ENCODE measurements at regions not wholly inside any gene's neighbourhood (a gene's known extent, or its start where the extent isn't known, plus 50 kb on each side); places are given as distances from the start of the nearest gene placed in this dataset.

- ChIA-PET POLR2A (no interaction called here), CTCF (no interaction called here)
- no peak overlapping the region for H3K4me3 ChIP-seq (ENCODE audit: low read depth, low read length)
- DNase-seq (ENCODE audit: low read depth, low spot score), result no peak
- TF ChIP-seq, protein P1, sequence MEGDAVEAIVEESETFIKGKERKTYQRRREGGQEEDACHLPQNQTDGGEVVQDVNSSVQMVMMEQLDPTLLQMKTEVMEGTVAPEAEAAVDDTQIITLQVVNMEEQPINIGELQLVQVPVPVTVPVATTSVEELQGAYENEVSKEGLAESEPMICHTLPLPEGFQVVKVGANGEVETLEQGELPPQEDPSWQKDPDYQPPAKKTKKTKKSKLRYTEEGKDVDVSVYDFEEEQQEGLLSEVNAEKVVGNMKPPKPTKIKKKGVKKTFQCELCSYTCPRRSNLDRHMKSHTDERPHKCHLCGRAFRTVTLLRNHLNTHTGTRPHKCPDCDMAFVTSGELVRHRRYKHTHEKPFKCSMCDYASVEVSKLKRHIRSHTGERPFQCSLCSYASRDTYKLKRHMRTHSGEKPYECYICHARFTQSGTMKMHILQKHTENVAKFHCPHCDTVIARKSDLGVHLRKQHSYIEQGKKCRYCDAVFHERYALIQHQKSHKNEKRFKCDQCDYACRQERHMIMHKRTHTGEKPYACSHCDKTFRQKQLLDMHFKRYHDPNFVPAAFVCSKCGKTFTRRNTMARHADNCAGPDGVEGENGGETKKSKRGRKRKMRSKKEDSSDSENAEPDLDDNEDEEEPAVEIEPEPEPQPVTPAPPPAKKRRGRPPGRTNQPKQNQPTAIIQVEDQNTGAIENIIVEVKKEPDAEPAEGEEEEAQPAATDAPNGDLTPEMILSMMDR (IDR thresholded peaks at IDR 0.05; ENCODE audit: insufficient read depth, low read length, missing control alignments), result no peak
Measured at GRCh38 chr11:109291553-109291952, 130.4 kb upstream of the C11orf87 start.

DNA sequence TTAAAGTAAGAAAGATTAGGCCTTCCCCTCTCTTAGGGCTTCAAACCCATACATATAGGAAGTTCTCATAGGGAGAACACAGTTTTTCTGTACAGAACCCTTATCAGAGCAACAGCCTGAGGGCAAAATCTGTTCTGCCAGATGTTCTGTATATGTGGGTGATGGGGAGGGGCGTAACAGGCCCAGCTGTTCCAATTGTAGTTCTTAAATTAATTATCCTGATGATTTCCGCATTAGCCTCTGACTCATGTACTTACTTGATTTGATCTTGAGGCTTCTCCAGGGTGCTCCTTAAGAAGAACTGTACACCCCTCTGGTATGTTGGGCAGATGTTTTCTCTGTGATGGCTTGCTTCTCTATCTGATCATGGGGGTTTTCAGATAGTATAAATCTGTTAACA lies 123.1 kb upstream of the C11orf87 start:
- ChIA-PET CTCF (no interaction called here), POLR2A (no interaction called here)
- no peak for DNase-seq (ENCODE audit: low read depth, low spot score)
- TF ChIP-seq, protein P1 (IDR thresholded peaks at IDR 0.05; ENCODE audit: insufficient read depth, low read length, missing control alignments), result no peak
- no peak overlapping the region for H3K4me3 ChIP-seq (ENCODE audit: low read depth, low read length)

DNA sequence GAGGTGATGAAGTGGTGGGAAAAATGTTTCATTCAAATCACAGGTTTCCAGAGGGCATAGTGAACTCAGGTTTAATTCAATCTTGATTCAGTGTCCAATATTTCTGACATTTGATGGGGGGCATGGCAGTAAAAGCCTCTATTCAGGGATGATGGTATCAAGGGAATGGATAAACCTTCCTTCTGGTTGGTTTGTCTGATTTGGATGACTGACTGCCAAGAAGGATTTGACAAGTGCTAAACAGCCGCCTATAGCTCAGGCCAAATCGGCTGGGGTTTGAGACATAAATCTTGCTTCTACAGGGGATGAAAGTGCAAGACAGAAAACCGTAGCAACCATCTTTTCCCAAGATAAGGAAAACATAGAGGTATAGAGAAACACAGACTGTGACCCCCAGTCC lies 121.8 kb upstream of the C11orf87 start:
- TF ChIP-seq, protein P1 (IDR thresholded peaks at IDR 0.05; ENCODE audit: insufficient read depth, low read length, missing control alignments), result no peak
- POLR2A ChIA-PET, result no interaction called here
- CTCF ChIA-PET, result no interaction called here
- no peak overlapping the region for H3K4me3 ChIP-seq (ENCODE audit: low read depth, low read length)
- DNase-seq (ENCODE audit: low read depth, low spot score), result no peak

GRCh38 chr11:109302591-109303334 lies 119.2 kb upstream of the C11orf87 start:
- TF ChIP-seq, protein P1 (IDR thresholded peaks at IDR 0.05; ENCODE audit: insufficient read depth, low read length, missing control alignments), result no peak
- DNase-seq (ENCODE audit: low read depth, low spot score), result no peak
- CTCF ChIA-PET, result interaction anchor here (1.6 kb wide), 1 partner anchor 27 kb away, joined by 4 read pairs; no protein-coding TSS in a partner anchor
- H3K4me3 ChIP-seq (ENCODE audit: low read depth, low read length), result no peak overlapping the region
- POLR2A ChIA-PET, result no interaction called here

GRCh38 chr11:109303342-109303741 lies 118.6 kb upstream of the C11orf87 start:
- CTCF ChIA-PET, result no interaction called here

DNA sequence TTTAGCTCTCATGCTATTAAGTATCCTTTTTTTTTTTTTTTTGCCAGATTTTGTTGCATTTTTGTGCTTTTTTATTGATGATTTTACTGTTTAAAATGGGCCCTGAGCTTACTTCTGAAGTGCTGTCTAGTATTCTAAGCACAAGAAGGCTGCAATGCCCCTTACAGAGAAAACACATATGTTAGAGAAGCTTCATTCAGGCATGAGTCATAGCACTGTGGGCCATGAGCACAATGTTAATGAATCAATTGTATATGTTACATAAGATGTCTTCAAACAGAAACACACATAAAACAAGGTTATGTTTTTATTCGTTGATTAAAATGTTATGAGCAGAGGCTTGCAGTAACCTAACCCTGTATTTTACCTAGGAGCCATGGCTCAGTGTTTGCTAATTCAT lies 117.8 kb upstream of the C11orf87 start:
- no peak overlapping the region for H3K4me3 ChIP-seq (ENCODE audit: low read depth, low read length)
- TF ChIP-seq, protein P1 (IDR thresholded peaks at IDR 0.05; ENCODE audit: insufficient read depth, low read length, missing control alignments), result no peak
- CTCF ChIA-PET, result no interaction called here
- no peak for DNase-seq (ENCODE audit: low read depth, low spot score)
- POLR2A ChIA-PET, result no interaction called here

More at GRCh38 chr11:109303342-109303741, 118.6 kb upstream of the C11orf87 start:
- POLR2A ChIA-PET, result no interaction called here
- no peak overlapping the region for H3K4me3 ChIP-seq (ENCODE audit: low read depth, low read length)
- TF ChIP-seq, protein P1 (IDR thresholded peaks at IDR 0.05; ENCODE audit: insufficient read depth, low read length, missing control alignments), result no peak
- no peak for DNase-seq (ENCODE audit: low read depth, low spot score)
